ENCODE measurements at regions not wholly inside any gene's neighbourhood (a gene's known extent, or its start where the extent isn't known, plus 50 kb on each side); places are given as distances from the start of the nearest gene placed in this dataset.

DNA sequence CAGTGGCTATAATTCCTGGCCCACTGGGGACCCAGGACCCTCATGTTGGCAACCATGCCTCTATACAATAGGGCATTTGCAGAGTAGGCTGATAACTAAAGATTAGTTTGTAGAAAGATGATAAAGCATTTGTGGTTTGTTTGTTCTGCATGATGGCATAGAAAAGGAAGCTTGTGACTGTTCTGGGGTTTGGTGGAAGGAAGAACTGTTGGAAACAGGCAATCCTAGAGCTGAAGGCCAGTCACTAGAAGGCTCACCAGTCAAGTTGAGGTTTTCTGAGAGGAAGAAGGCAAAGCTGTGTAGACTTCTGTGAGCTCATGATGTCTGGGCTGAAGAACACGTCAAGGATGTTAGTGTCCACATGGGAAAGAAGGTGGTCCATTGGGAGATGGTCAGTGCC lies 140.3 kb upstream of the VANGL1 start:
- TF ChIP-seq, protein P1, sequence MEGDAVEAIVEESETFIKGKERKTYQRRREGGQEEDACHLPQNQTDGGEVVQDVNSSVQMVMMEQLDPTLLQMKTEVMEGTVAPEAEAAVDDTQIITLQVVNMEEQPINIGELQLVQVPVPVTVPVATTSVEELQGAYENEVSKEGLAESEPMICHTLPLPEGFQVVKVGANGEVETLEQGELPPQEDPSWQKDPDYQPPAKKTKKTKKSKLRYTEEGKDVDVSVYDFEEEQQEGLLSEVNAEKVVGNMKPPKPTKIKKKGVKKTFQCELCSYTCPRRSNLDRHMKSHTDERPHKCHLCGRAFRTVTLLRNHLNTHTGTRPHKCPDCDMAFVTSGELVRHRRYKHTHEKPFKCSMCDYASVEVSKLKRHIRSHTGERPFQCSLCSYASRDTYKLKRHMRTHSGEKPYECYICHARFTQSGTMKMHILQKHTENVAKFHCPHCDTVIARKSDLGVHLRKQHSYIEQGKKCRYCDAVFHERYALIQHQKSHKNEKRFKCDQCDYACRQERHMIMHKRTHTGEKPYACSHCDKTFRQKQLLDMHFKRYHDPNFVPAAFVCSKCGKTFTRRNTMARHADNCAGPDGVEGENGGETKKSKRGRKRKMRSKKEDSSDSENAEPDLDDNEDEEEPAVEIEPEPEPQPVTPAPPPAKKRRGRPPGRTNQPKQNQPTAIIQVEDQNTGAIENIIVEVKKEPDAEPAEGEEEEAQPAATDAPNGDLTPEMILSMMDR (conservative IDR thresholded peaks at IDR 0.05; ENCODE audit: low read depth, low read length): no peak
- TF ChIP-seq POLR2A (IDR thresholded peaks at IDR 0.05; ENCODE audit: low read depth, low read length) (no peak), MXI1 (IDR thresholded peaks at IDR 0.05; ENCODE audit: borderline replicate concordance, low read depth, low read length) (no peak), FOS (IDR thresholded peaks at IDR 0.05; ENCODE audit: low read depth, low read length) (no peak), SMC3 (IDR thresholded peaks at IDR 0.05; ENCODE audit: low read depth, low read length) (no peak), CEBPB (IDR thresholded peaks at IDR 0.05; ENCODE audit: low read depth, low read length) (no peak), RCOR1 (IDR thresholded peaks at IDR 0.05; ENCODE audit: insufficient replicate concordance, low read length) (no peak)
- TF ChIP-seq, protein P2, sequence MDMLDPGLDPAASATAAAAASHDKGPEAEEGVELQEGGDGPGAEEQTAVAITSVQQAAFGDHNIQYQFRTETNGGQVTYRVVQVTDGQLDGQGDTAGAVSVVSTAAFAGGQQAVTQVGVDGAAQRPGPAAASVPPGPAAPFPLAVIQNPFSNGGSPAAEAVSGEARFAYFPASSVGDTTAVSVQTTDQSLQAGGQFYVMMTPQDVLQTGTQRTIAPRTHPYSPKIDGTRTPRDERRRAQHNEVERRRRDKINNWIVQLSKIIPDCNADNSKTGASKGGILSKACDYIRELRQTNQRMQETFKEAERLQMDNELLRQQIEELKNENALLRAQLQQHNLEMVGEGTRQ (IDR thresholded peaks at IDR 0.05; ENCODE audit: low read depth, low read length): no peak

Data from IMR-90 (cell line).